Activated naive CD4-positive, alpha-beta T cell treated with anti-CD3 and anti-CD28 coated beads, Interleukin-2, amount 50 U/mL, for 16 hours (primary cell): ENCODE measurements at regions not wholly inside any gene's neighbourhood (a gene's known extent, or its start where the extent isn't known, plus 50 kb on each side); places are given as distances from the start of the nearest gene placed in this dataset.
"Not testable (repeated sequence)": the region's sequence is repeated elsewhere in the genome, so short reads cannot be mapped to it uniquely, and the experiment has no call there.

Experiments
- DNase-seq: peaks from one replicate; pipeline ENCODE4 v3.0.0-alpha.2; 2020

- DNase-seq, result no peak
Measured at GRCh38 chr3:159238646-159239045, 436.8 kb downstream of the MFSD1 start.

- no peak for DNase-seq
Measured at GRCh38 chr3:159239059-159239458, 437.2 kb downstream of the MFSD1 start.

- DNase-seq, result no peak
Measured at GRCh38 chr3:159244933-159245332, 443.1 kb downstream of the MFSD1 start.

GRCh38 chr3:159245871-159246270, 444.0 kb downstream of the MFSD1 start:
- DNase-seq, result no peak

GRCh38 chr3:159246385-159246784, 444.5 kb downstream of the MFSD1 start:
- DNase-seq, result no peak

- DNase-seq, result no peak
Measured at GRCh38 chr3:159249472-159250174, 447.8 kb downstream of the MFSD1 start.

- DNase-seq, result no peak
Measured at GRCh38 chr3:159250961-159251360, 449.1 kb downstream of the MFSD1 start.

GRCh38 chr3:159252274-159252673, 450.4 kb downstream of the MFSD1 start:
- no peak for DNase-seq

GRCh38 chr3:159252772-159253384, 451.0 kb downstream of the MFSD1 start:
- no peak for DNase-seq

GRCh38 chr3:159253860-159254259, 452.0 kb downstream of the MFSD1 start:
- DNase-seq, result no peak

GRCh38 chr3:159257954-159258353, 456.1 kb downstream of the MFSD1 start:
- no peak for DNase-seq

- no peak for DNase-seq
Measured at GRCh38 chr3:159258934-159259333, 457.1 kb downstream of the MFSD1 start.

- DNase-seq, result peak; percentile 17
Measured at GRCh38 chr3:159260049-159260662, 458.3 kb downstream of the MFSD1 start.

GRCh38 chr3:159261333-159261732, 459.5 kb downstream of the MFSD1 start:
- not testable (repeated sequence) for DNase-seq

- no peak for DNase-seq
Measured at GRCh38 chr3:159263750-159264553, 462.1 kb downstream of the MFSD1 start.

- DNase-seq, result no peak
Measured at GRCh38 chr3:159265705-159266104, 463.9 kb downstream of the MFSD1 start.

GRCh38 chr3:159266779-159267178, 464.9 kb downstream of the MFSD1 start:
- no peak for DNase-seq

- no peak for DNase-seq
Measured at GRCh38 chr3:159271799-159272512, 470.1 kb downstream of the MFSD1 start.

- DNase-seq, result no peak
Measured at GRCh38 chr3:159273070-159273469, 471.2 kb downstream of the MFSD1 start.

- DNase-seq, result no peak
Measured at GRCh38 chr3:159273608-159274007, 471.8 kb downstream of the MFSD1 start.

GRCh38 chr3:159275741-159276140, 473.9 kb downstream of the MFSD1 start:
- DNase-seq, result no peak

GRCh38 chr3:159277814-159278213, 476.0 kb downstream of the MFSD1 start:
- no peak for DNase-seq
